PC-3 (cell line): ENCODE measurements at regions not wholly inside any gene's neighbourhood (a gene's known extent, or its start where the extent isn't known, plus 50 kb on each side); places are given as distances from the start of the nearest gene placed in this dataset.
A peak's percentile ranks its signal among the peaks of the same experiment; 100 is the strongest.

ENCODE experiments used
- ATAC-seq: fragments of 200-7000 bp; cut with Tn5 transposase; 2 replicates; pipeline ENCODE4 v1.9.1; 2020; ENCODE audit warnings: mild to moderate bottlenecking, moderate library complexity
- BruUV-seq: library from RNA; stranded (reverse); fragments of 400-500 nt; replicated peaks from 2 replicates; lab custom pipeline; 2021; lab: Mats Ljungman, UMichigan
- CTCF ChIA-PET: fragments of 300-600 bp; sonication (Branson Sonifier 250); formaldehyde crosslinking; loops from one replicate; lab custom pipeline; 2022; ENCODE audit warnings: antibody characterized with exemption; lab: Charles Lee
- POLR2A ChIA-PET: fragments of 300-600 bp; sonication (Branson Sonifier 250); formaldehyde crosslinking; loops from one replicate; lab custom pipeline; 2022; ENCODE audit warnings: antibody characterized with exemption; ENCODE audit not compliant: unreplicated experiment; lab: Charles Lee
- DNase-seq: peaks from one replicate; pipeline ENCODE4 v3.0.0-alpha.2; 2015
- H2AFZ ChIP-seq: fragments of 300-600 bp; sonication (generic); 2 replicates; pipeline ENCODE4 v1.6.0; 2016; ENCODE audit warnings: antibody characterized with exemption, low read length
- H3F3A ChIP-seq: fragments of 300-600 bp; sonication (generic); one replicate; pipeline ENCODE4 v1.6.0; 2017; ENCODE audit warnings: antibody characterized with exemption, low read length, control low read depth, mild to moderate bottlenecking; ENCODE audit not compliant: unreplicated experiment
- H3K27ac ChIP-seq: fragments of 300-600 bp; sonication (generic); 2 replicates; pipeline ENCODE4 v1.5.1; 2016; ENCODE audit warnings: mild to moderate bottlenecking, low read length
- H3K27me3 ChIP-seq: fragments of 300-600 bp; sonication (generic); 2 replicates; pipeline ENCODE4 v1.6.1; 2016; ENCODE audit warnings: low read length, mixed read lengths
- H3K36me3 ChIP-seq: fragments of 300-600 bp; sonication (generic); 2 replicates; pipeline ENCODE4 v1.6.1; 2016; ENCODE audit warnings: low read depth, mixed run types, low read length, mixed read lengths
- H3K4me1 ChIP-seq: fragments of 300-600 bp; sonication (generic); 2 replicates; pipeline ENCODE4 v1.5.1; 2016; ENCODE audit warnings: low read length; ENCODE audit not compliant: insufficient read depth
- H3K4me2 ChIP-seq: fragments of 300-600 bp; sonication (generic); 2 replicates; pipeline ENCODE4 v1.6.0; 2016; ENCODE audit warnings: low read length
- H3K4me3 ChIP-seq: fragments of 300-600 bp; sonication (generic); 2 replicates; pipeline ENCODE4 v1.5.1; 2016; ENCODE audit warnings: mild to moderate bottlenecking, low read length, mixed read lengths
- H3K79me2 ChIP-seq: fragments of 300-600 bp; sonication (generic); 2 replicates; pipeline ENCODE4 v1.6.1; 2017; ENCODE audit warnings: low read length, mixed read lengths
- H3K9ac ChIP-seq: fragments of 300-600 bp; sonication (generic); 2 replicates; pipeline ENCODE4 v1.6.0; 2016; ENCODE audit warnings: mild to moderate bottlenecking, low read length
- H3K9me2 ChIP-seq: fragments of 300-600 bp; sonication (generic); replicated peaks from 2 replicates; pipeline ENCODE4 v1.6.1; 2016; ENCODE audit warnings: mixed run types, low read length, mixed read lengths
- H3K9me3 ChIP-seq: fragments of 300-600 bp; sonication (generic); 2 replicates; pipeline ENCODE4 v1.6.1; 2016; ENCODE audit warnings: low read length, mixed read lengths
- H4K20me1 ChIP-seq: fragments of 300-600 bp; sonication (generic); 2 replicates; pipeline ENCODE4 v1.6.1; 2016; ENCODE audit warnings: low read length, mixed read lengths
- EZH2 ChIP-seq: fragments of 300-600 bp; sonication (generic); IDR thresholded peaks from one replicate; pipeline ENCODE4 v1.6.1; 2017; ENCODE audit warnings: antibody characterized with exemption, mild to moderate bottlenecking, low read length; ENCODE audit not compliant: unreplicated experiment
- EZH2phosphoT487 ChIP-seq: fragments of 300-600 bp; sonication (generic); IDR thresholded peaks from 2 replicates; pipeline ENCODE4 v1.6.1; 2018; ENCODE audit warnings: mild to moderate bottlenecking, antibody characterized with exemption, low read length, borderline replicate concordance
- intact Hi-C: fragments of 100-400 bp; cut with micrococcal nuclease; formaldehyde crosslinking; loops from 2 replicates; pipeline ENCODE4 v1.9.0; 2023
- TF ChIP-seq, protein P1 (sequence below): fragments of 300-600 bp; sonication (generic); conservative IDR thresholded peaks from 2 replicates; pipeline ENCODE4 v1.5.1; 2017; ENCODE audit warnings: antibody characterized with exemption, low read depth, mild to moderate bottlenecking, low read length

DNA sequence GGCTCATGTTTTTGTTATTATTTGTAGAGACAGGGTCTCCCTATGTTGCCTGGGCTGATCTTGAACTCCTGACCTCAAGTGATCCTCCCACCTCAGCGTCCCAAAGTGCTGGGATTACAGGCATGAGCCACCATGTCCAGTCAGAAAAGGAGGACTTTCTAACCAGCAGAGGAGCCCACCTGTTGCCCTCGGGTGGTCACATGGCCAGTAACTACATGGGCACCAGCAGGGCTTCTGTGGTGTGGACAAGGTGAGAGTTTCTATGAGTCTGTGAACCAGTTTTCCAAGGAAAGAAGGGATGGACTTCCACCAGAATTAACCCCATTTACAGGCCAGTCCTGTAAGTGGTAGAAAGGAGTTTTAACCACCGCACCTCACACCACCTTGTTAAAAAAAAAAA, 125.4 kb downstream of the RIN2 start:
- Histone ChIP-seq H3K36me3 (no peaks in the 10 kb centered on the region), H3K9me3 (no peaks in the 10 kb centered on the region), H2AFZ (no peak overlapping the region), H3K27ac (peak overlapping the region; percentile 91; the same call in 1 of the 2 replicates), H3K27me3 (no peaks in the 10 kb centered on the region), H3K79me2 (peaks cover 25% of the 10 kb centered on the region), H4K20me1 (no peaks in the 10 kb centered on the region), H3K9me2 (no peaks in the 10 kb centered on the region), H3K4me3 (no peak overlapping the region), H3K9ac (no peak overlapping the region), H3K4me2 (no peak overlapping the region), H3K4me1 (peaks cover 81% of the 10 kb centered on the region), H3F3A (peaks cover 30% of the 10 kb centered on the region)
- ATAC-seq (no peak), DNase-seq (no peak)
- ChIA-PET CTCF (no interaction called here), POLR2A (no interaction called here)
- intact Hi-C loops: no loop called here
- BruUV-seq: no TSS peak
- TF ChIP-seq, protein P1, sequence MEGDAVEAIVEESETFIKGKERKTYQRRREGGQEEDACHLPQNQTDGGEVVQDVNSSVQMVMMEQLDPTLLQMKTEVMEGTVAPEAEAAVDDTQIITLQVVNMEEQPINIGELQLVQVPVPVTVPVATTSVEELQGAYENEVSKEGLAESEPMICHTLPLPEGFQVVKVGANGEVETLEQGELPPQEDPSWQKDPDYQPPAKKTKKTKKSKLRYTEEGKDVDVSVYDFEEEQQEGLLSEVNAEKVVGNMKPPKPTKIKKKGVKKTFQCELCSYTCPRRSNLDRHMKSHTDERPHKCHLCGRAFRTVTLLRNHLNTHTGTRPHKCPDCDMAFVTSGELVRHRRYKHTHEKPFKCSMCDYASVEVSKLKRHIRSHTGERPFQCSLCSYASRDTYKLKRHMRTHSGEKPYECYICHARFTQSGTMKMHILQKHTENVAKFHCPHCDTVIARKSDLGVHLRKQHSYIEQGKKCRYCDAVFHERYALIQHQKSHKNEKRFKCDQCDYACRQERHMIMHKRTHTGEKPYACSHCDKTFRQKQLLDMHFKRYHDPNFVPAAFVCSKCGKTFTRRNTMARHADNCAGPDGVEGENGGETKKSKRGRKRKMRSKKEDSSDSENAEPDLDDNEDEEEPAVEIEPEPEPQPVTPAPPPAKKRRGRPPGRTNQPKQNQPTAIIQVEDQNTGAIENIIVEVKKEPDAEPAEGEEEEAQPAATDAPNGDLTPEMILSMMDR: no peak
- TF ChIP-seq EZH2phosphoT487 (no peak), EZH2 (no peak)

DNA sequence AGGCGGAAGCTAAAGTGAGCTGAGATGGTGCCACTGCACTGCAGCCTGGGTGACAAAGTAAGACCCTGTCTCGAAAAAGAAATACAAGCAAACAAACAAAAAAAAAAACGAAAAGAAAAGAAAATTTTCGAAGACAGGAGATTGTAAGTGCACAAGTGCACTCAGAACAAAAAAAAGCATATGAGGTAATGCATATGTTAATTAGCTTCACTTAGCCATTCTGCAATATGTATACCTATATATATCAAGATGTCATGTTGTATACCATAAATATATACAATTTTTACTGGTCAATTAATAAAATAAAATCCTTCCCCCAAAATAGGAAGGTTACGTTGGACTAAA, 127.5 kb downstream of the RIN2 start:
- Histone ChIP-seq H3K27ac (peak overlapping the region; percentile 91), H3K36me3 (no peaks in the 10 kb centered on the region), H2AFZ (no peak overlapping the region), H3K4me3 (peak overlapping the region; percentile 60; the same call in 1 of the 2 replicates), H3K9me3 (no peaks in the 10 kb centered on the region), H3K27me3 (no peaks in the 10 kb centered on the region), H3K9me2 (no peaks in the 10 kb centered on the region), H3K4me2 (peak overlapping the region; percentile 70), H3K4me1 (peaks cover 86% of the 10 kb centered on the region), H3K9ac (peak overlapping the region; percentile 75), H4K20me1 (no peaks in the 10 kb centered on the region), H3K79me2 (peaks cover 41% of the 10 kb centered on the region), H3F3A (peaks cover 30% of the 10 kb centered on the region)
- DNase-seq (peak; percentile 26), ATAC-seq (no peak)
- POLR2A ChIA-PET: interaction anchor here (0.5 to 0.8 kb wide), 3 partner anchors 7 to 89 kb away, joined by 3 to 8 read pairs (median 3); no protein-coding TSS in a partner anchor
- BruUV-seq: no TSS peak
- TF ChIP-seq, protein P1: no peak
- TF ChIP-seq EZH2phosphoT487 (no peak), EZH2 (no peak)
- intact Hi-C loops: loop anchor here (1.0 to 5.0 kb wide), 3 partner anchors 68 to 193 kb away; no protein-coding TSS in a partner anchor
- CTCF ChIA-PET: interaction anchor here (2.2 kb wide), 1 partner anchor 58 kb away, joined by 9 read pairs; no protein-coding TSS in a partner anchor
